ENCODE measurements at regions not wholly inside any gene's neighbourhood (a gene's known extent, or its start where the extent isn't known, plus 50 kb on each side); places are given as distances from the start of the nearest gene placed in this dataset.

DNA sequence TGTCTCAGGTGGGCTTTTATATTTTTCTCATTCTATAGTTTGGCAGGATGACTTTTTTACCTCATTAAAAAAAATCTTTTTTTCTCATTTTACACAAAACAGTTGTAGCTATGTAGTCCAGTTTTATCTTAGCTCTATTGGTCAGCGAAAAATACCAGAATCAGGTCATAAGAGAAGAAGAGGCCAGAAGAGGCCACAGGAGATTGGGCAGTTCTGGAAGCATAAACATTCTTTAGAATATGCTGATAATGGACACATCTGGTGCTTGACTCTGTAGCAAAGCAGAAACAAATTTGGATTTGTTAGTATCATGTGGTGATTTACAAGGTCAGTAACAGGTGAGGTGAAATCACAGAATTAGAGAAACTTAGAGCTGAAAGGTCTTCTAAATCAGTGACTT, 66.6 kb upstream of the ARHGAP24 start:
- H3K4me3 ChIP-seq (ENCODE audit: low read depth, low read length, poor library complexity, severe bottlenecking): no peak overlapping the region
- no peak overlapping the region for H3K4me2 ChIP-seq (ENCODE audit: low read length)
- H3K27me3 ChIP-seq (ENCODE audit: insufficient read depth, low read length): no peaks in the 10 kb centered on the region
- no peaks in the 10 kb centered on the region for H3K9me2 ChIP-seq (ENCODE audit: low read depth, low read length)
- no peaks in the 10 kb centered on the region for H3K36me3 ChIP-seq (ENCODE audit: insufficient read depth, low read length)
- H3K79me2 ChIP-seq (ENCODE audit: insufficient read depth, low read length): no peaks in the 10 kb centered on the region
- H4K20me1 ChIP-seq (ENCODE audit: insufficient read depth, low read length): no peaks in the 10 kb centered on the region
- no peak overlapping the region for H3K9ac ChIP-seq (ENCODE audit: low read length)
- H3K27ac ChIP-seq (ENCODE audit: low read depth, low read length, poor library complexity, severe bottlenecking): no peak overlapping the region
- H3F3A ChIP-seq (ENCODE audit: insufficient read depth, low read length): no peaks in the 10 kb centered on the region
- no peak overlapping the region for H2AFZ ChIP-seq (ENCODE audit: low read length)
- TF ChIP-seq EZH2 (IDR thresholded peaks at IDR 0.05; ENCODE audit: borderline replicate concordance, low read length): no peak
- TF ChIP-seq, protein P1, sequence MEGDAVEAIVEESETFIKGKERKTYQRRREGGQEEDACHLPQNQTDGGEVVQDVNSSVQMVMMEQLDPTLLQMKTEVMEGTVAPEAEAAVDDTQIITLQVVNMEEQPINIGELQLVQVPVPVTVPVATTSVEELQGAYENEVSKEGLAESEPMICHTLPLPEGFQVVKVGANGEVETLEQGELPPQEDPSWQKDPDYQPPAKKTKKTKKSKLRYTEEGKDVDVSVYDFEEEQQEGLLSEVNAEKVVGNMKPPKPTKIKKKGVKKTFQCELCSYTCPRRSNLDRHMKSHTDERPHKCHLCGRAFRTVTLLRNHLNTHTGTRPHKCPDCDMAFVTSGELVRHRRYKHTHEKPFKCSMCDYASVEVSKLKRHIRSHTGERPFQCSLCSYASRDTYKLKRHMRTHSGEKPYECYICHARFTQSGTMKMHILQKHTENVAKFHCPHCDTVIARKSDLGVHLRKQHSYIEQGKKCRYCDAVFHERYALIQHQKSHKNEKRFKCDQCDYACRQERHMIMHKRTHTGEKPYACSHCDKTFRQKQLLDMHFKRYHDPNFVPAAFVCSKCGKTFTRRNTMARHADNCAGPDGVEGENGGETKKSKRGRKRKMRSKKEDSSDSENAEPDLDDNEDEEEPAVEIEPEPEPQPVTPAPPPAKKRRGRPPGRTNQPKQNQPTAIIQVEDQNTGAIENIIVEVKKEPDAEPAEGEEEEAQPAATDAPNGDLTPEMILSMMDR (IDR thresholded peaks at IDR 0.05; ENCODE audit: low read length): no peak
- H3K9me3 ChIP-seq (ENCODE audit: low read length): no peaks in the 10 kb centered on the region
- H3K4me1 ChIP-seq (ENCODE audit: insufficient read depth, low read length, severe bottlenecking): peaks cover 14% of the 10 kb centered on the region

DNA sequence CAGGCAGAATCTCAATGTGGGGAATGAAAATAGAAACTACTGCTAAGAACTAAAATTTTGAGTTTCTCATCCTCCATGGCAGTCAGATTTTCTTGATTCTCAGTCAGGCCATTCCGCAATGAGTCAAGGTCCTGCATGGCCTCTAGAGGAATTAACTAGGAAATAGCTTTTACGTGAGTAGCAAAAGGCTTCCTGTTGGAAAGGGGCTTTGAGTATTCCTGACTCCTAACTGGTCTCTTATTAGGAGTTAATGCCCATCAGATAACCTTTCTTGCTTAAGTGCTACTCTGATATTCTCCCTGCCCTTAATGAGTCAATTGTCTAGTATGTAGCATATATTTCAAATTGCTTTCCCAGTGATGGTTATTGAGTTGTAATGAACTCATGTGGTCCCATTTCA, 65.7 kb upstream of the ARHGAP24 start:
- Histone ChIP-seq H3K4me1 (ENCODE audit: insufficient read depth, low read length, severe bottlenecking) (peaks cover 14% of the 10 kb centered on the region), H3K79me2 (ENCODE audit: insufficient read depth, low read length) (no peaks in the 10 kb centered on the region), H3K27ac (ENCODE audit: low read depth, low read length, poor library complexity, severe bottlenecking) (no peak overlapping the region), H4K20me1 (ENCODE audit: insufficient read depth, low read length) (no peaks in the 10 kb centered on the region), H2AFZ (ENCODE audit: low read length) (no peak overlapping the region), H3K4me3 (ENCODE audit: low read depth, low read length, poor library complexity, severe bottlenecking) (no peak overlapping the region), H3F3A (ENCODE audit: insufficient read depth, low read length) (no peaks in the 10 kb centered on the region), H3K4me2 (ENCODE audit: low read length) (no peak overlapping the region), H3K9me2 (ENCODE audit: low read depth, low read length) (no peaks in the 10 kb centered on the region), H3K9ac (ENCODE audit: low read length) (no peak overlapping the region), H3K27me3 (ENCODE audit: insufficient read depth, low read length) (no peaks in the 10 kb centered on the region), H3K36me3 (ENCODE audit: insufficient read depth, low read length) (no peaks in the 10 kb centered on the region), H3K9me3 (ENCODE audit: low read length) (no peaks in the 10 kb centered on the region)
- no peak for TF ChIP-seq EZH2 (IDR thresholded peaks at IDR 0.05; ENCODE audit: borderline replicate concordance, low read length)
- TF ChIP-seq, protein P1 (IDR thresholded peaks at IDR 0.05; ENCODE audit: low read length): no peak

DNA sequence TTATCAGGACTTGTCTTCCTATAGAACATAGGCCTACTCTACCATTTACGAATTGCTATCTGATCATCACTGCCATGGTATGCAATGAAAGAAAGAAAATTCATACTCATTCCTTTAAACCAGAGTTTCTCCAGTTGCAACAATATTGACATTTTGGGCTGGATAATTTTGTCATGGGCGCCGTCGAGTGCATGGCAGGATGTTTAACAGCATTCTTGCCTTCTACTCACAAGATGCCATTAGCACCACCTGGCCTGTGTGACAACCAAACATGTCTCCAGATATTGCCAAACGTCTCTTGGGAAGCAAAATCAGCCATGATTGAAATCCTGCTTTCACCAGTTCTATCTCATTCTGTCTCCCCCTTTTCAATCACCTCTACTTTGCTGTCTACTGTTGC, 63.6 kb upstream of the ARHGAP24 start:
- Histone ChIP-seq H3K4me1 (ENCODE audit: insufficient read depth, low read length, severe bottlenecking) (no peaks in the 10 kb centered on the region), H3K36me3 (ENCODE audit: insufficient read depth, low read length) (no peaks in the 10 kb centered on the region), H4K20me1 (ENCODE audit: insufficient read depth, low read length) (no peaks in the 10 kb centered on the region), H3K9me2 (ENCODE audit: low read depth, low read length) (no peaks in the 10 kb centered on the region), H3K79me2 (ENCODE audit: insufficient read depth, low read length) (no peaks in the 10 kb centered on the region), H2AFZ (ENCODE audit: low read length) (no peak overlapping the region), H3K27me3 (ENCODE audit: insufficient read depth, low read length) (no peaks in the 10 kb centered on the region), H3K4me2 (ENCODE audit: low read length) (no peak overlapping the region), H3K4me3 (ENCODE audit: low read depth, low read length, poor library complexity, severe bottlenecking) (no peak overlapping the region), H3K9ac (ENCODE audit: low read length) (no peak overlapping the region), H3K27ac (ENCODE audit: low read depth, low read length, poor library complexity, severe bottlenecking) (no peak overlapping the region), H3F3A (ENCODE audit: insufficient read depth, low read length) (no peaks in the 10 kb centered on the region), H3K9me3 (ENCODE audit: low read length) (no peaks in the 10 kb centered on the region)
- TF ChIP-seq, protein P1 (IDR thresholded peaks at IDR 0.05; ENCODE audit: low read length): no peak
- no peak for TF ChIP-seq EZH2 (IDR thresholded peaks at IDR 0.05; ENCODE audit: borderline replicate concordance, low read length)
